Astrocyte of the spinal cord (primary cell): ENCODE measurements at regions not wholly inside any gene's neighbourhood (a gene's known extent, or its start where the extent isn't known, plus 50 kb on each side); places are given as distances from the start of the nearest gene placed in this dataset.

Source experiments
- DNase-seq: peaks from one replicate; pipeline ENCODE4 v3.0.0; 2011; ENCODE audit warnings: low read depth, low spot score
- H3K4me3 ChIP-seq: 2 replicates; pipeline ENCODE4 v1.5.1; 2011; ENCODE audit warnings: low read depth, mild to moderate bottlenecking, low read length, moderate library complexity
- CTCF ChIP-seq: IDR thresholded peaks from 2 replicates; pipeline ENCODE4 v1.5.1; 2012; ENCODE audit warnings: low read depth, mild to moderate bottlenecking, low read length, inconsistent platforms
- in situ Hi-C: cut with HindIII; loops from 2 replicates; pipeline ENCODE4 v1.10.0; 2017; ENCODE audit warnings: low sequenced_read_pairs

DNA sequence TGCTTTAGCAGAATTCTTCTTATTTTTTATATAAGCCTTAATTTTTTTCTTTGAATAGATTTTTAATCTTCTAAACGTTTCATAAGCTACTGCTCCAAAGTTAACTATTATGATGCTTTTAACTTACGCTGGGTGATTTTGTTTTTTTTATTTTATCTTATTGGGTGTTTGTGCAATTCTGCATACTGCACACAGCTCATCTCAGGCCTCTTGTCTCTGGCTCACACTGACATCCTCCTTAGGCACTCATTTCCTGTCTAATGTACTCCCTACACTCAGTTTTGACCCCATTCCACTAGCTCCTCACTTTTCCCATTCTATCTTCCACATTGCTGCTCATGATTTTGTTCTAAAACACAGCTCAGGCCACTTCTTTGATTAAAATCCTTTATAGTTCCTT, 111.9 kb upstream of the MAP9 start:
- H3K4me3 ChIP-seq, result no peak overlapping the region
- in situ Hi-C loops, result no loop called here
- TF ChIP-seq CTCF, result no peak
- DNase-seq, result no peak

- no peak for TF ChIP-seq CTCF
These were observed 110.4 kb upstream of the MAP9 start for GRCh38 chr4:155487210-155487609.

DNA sequence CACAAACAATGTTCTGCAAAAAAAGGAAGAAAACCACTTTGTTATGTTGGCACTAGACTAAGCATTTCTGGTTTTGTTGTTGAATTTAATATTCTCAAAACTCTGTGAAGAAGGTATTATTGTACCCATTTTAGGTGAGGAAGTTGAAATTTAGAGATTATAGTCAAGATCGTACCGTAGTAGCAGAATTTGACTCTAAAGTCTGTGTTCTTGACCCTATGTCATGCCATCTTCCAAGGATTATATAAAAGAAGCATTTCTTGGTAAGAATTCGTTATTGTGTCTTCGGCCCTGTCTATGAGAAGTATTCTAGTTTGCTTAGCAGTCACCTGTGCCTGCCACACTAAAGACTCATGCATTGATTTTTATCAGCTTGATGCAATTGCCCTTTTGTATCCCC, 104.4 kb upstream of the MAP9 start:
- no peak for TF ChIP-seq CTCF
- DNase-seq, result no peak
- no peak overlapping the region for H3K4me3 ChIP-seq
- in situ Hi-C loops, result no loop called here

More at GRCh38 chr4:155487210-155487609, 110.4 kb upstream of the MAP9 start:
- in situ Hi-C loops, result no loop called here
- no peak overlapping the region for H3K4me3 ChIP-seq
- no peak for DNase-seq

DNA sequence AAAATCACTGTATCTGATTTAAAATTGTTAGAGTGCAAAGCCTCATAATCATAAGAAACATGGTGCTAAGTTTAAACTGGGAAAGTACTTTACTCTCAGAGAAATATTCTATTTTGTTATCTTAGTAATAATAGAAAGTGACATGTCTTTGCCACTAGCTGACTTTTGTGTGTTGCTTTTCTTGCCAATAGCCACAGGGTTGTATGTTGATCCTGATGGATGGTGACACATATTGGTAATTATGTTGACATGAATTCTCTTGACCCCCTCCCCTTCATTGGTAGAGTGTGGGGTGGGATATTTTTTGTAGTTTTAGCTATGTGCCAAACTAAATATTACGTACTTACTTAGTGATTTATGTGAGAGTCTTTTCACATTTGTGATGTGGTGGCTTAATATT, 103.1 kb upstream of the MAP9 start:
- in situ Hi-C loops, result no loop called here
- TF ChIP-seq CTCF, result no peak
- no peak overlapping the region for H3K4me3 ChIP-seq
- no peak for DNase-seq

DNA sequence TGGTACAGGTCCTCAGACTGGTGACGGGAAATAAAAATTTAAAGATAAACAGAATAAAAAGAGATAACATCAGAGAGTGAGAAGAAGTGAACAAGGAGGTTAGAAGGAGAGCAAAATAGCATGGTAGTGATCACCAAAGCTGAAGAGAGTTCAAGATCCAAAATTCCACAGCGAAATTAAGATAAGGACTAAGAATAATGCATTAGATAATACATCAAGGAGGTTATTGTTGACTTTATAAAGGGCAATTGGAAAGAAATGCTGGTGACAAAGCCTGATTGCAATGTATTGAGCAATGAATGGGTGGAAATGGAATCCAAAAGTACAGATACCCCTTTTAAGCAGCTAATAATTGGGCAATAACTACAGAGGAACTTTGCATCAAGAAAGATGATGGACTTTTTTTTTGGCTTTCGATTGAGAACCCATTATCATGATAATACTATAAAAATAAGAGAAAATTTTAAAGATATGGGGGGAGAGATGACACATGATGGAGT, 101.6 kb upstream of the MAP9 start:
- DNase-seq, result no peak
- in situ Hi-C loops, result no loop called here
- H3K4me3 ChIP-seq, result no peak overlapping the region
- no peak for TF ChIP-seq CTCF

GRCh38 chr4:155474758-155475157, 98.0 kb upstream of the MAP9 start:
- no peak for TF ChIP-seq CTCF
- no peak overlapping the region for H3K4me3 ChIP-seq
- DNase-seq, result no peak
- in situ Hi-C loops, result no loop called here

DNA sequence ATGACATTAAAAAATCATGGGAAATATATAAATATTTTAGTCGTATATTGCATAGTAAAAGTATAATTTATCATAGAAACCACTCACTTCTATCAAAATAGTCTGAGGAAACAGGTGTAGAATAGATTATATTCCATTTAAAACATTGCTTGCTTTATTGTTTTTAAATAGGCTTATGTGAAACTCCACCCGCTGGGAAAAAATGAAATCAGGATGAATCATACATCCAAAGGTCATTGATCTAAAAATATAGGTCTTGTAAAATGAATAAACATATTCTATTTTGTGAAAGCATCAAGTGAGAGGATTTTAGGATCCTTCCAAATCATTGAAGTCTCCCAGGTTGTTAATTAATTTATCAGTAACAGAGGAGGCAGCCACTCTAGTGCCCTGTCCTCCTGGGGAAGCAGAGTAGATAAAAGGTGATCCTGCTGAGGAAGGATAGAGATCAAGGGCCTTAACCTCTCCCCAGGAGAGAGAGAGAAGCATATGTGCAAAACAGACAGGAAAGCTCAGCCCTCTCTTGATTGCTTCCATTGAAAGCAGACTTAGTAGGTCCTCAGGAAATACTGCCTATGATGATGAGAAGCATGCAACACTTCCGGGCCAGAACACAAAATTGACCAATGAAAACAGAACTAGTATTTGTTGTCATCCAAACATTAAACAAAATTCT, 96.8 kb upstream of the MAP9 start:
- no peak overlapping the region for H3K4me3 ChIP-seq
- no peak for TF ChIP-seq CTCF
- in situ Hi-C loops, result no loop called here
- no peak for DNase-seq
